NCI-H1436 (cell line): ENCODE measurements at regions not wholly inside any gene's neighbourhood (a gene's known extent, or its start where the extent isn't known, plus 50 kb on each side); places are given as distances from the start of the nearest gene placed in this dataset.
"Not testable (repeated sequence)": the region's sequence is repeated elsewhere in the genome, so short reads cannot be mapped to it uniquely, and the experiment has no call there.

Source experiments
- DNase-seq: peaks from one replicate; lab custom pipeline; 2025; lab: John Stamatoyannopoulos, UW

- no peak for DNase-seq
Measured at GRCh38 chr2:106257830-106258229, 63.7 kb upstream of the UXS1 start.

- no peak for DNase-seq
Measured at GRCh38 chr2:106257135-106257534, 63.0 kb upstream of the UXS1 start.

- DNase-seq, result not testable (repeated sequence)
Measured at GRCh38 chr2:106249157-106249828, 55.2 kb upstream of the UXS1 start.

GRCh38 chr2:106248548-106249151, 54.5 kb upstream of the UXS1 start:
- not testable (repeated sequence) for DNase-seq
